Colon (tissue), 2 donors: ENCODE measurements at regions not wholly inside any gene's neighbourhood (a gene's known extent, or its start where the extent isn't known, plus 50 kb on each side); places are given as distances from the start of the nearest gene placed in this dataset.
"Not testable (repeated sequence)": the region's sequence is repeated elsewhere in the genome, so short reads cannot be mapped to it uniquely, and the experiment has no call there.

Source experiments
- FAIRE-seq: peaks from 2 replicates; lab custom pipeline; 2012; peaks lifted over from hg19 to GRCh38; lab: Jason Lieb, UNC
- donor health status: control.
- donor health status: control.

- no peak for FAIRE-seq
Measured at GRCh38 chr4:112708772-112709171, 71.8 kb downstream of the LARP7 start.

- FAIRE-seq, result no peak
Measured at GRCh38 chr4:112714922-112715901, 78.3 kb downstream of the LARP7 start.

- no peak for FAIRE-seq
Measured at GRCh38 chr4:112717856-112718255, 80.9 kb downstream of the LARP7 start.

DNA sequence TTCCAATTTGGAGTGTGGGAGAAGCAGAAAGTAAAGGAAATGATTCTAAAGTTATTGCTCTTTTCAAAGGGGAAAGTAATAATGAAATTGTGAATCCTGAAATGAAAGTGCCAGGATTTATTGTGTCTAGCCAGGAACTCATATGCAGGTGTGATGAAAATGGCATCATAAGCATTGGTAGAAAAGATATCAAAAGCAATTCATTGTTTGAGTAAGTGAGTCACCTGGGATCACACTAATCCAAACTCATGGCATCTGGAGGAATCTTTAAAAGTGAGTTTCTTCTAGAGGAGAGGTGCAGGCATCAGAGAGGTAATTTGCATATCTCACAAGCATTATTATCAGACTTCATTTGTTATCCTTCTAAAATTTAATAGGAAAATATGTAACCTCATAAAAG lies 84.7 kb downstream of the LARP7 start:
- no peak for FAIRE-seq

DNA sequence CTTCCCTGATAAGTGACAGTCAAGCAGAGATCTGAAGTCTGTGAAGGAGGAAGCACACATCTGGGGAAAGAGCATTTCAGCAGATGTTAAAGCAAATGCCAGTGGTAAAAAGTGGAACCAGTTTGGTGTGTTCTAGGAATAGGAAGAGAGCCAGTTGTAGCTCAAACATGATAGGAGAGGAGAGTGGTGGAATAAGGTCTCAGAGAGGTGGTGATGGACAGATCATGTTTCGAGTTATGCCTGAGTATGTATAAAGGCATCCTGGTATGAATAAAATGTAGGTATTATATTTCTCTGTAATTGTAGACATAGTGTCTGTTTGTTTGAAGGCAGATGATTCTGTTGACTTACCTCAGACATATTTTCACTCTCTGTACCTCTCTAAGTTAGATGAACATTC lies 89.1 kb downstream of the LARP7 start:
- no peak for FAIRE-seq

- not testable (repeated sequence) for FAIRE-seq
Measured at GRCh38 chr4:112727728-112728127, 90.8 kb downstream of the LARP7 start.

DNA sequence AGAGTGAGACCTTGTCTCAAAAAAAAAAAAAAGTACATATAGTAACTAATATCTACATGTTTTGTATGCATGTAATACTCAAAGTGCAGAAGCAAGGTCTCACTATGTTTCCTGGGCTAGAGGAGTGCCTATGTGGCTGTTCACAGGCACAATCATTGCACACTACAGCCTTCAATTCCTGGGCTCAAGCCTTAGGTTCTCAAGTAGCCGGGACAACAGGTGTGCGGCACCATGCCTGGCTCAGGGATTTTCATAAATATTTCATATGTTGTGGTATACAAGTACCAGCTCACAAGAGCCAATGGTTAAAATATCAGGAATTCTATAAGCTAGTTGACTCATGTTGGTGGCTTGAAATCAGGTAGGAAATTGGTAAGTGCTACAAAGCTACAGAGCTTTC lies 94.8 kb downstream of the LARP7 start:
- FAIRE-seq, result no peak

GRCh38 chr4:112732142-112732541 lies 95.2 kb downstream of the LARP7 start:
- no peak for FAIRE-seq

DNA sequence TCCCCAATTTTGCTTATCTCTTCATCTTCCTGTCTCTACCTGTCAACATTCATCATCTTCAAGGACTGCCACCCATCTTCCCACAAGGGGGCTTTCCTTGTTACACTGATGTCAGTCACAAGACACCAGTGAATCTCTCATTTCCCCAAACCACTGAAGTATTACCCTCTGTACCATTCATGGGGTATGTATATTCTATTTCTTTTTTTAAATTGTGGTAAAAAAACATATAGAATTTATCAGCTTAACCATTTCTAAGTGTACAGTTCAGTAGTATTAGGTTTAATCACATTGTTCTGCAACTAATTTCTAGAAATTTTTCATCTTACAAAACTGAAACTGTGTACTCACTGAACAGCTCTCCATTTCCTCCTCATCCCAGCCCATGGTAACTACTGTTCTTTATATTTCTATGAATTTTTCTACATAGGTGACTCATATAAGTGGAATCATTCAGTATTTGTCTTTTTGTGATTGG lies 98.6 kb downstream of the LARP7 start:
- FAIRE-seq, result no peak

DNA sequence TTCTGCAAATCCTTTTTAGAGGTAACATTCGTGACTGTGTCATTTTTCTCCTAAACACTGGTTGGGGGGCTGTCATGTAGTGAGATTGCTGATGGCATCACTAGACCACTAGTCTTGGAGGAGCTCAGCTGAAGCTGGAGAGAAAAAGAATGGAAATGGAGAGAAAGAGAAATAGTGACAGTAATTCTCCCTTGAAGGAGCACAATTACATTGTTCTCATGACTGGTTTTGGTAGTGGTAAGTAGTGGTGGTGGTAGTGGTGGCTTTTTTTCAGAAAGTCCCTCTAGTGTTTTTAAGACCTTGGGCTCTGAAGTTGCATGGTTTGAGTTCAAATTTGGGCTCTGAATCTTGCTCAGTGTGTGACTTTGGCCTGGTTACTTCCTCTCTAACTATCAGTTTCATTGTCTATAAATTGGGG lies 99.8 kb downstream of the LARP7 start:
- no peak for FAIRE-seq

DNA sequence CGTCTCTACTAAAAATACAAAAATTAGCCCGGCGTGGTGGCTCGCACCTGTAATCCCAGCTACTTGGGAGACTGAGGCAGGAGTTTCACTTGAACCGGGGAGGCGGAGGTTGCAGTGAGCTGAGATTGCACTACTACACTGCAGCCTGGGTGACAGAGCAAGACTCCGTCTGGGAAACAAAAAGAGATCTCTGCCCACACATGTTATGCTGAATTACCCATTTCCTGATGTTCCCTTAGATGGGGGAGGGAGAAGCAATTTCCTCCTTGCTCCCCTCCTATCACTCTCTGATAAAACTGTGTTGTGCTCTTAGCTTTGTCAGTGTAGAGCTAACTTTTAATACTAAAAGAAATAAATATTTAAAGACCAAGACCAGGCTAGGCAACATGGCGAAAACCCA lies 102.5 kb downstream of the LARP7 start:
- no peak for FAIRE-seq

DNA sequence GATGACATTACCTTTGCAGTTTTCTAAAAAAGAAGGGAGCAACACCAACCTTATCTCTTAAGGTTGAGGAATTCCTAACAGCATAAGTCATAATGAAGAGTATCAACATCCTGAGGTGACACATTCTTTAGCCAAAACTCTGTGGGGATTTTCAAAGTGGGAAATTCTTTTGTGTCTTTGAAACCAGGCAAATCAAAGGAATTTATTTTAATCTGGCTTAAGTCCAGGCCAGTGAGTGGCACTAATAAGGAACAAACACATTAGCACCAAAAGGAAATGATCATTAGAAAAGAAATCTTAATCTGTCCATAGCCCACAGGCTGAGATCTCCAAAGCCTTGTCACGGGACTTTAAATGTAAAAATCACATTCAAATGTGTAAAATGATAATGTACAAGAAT lies 110.1 kb downstream of the LARP7 start:
- no peak for FAIRE-seq

DNA sequence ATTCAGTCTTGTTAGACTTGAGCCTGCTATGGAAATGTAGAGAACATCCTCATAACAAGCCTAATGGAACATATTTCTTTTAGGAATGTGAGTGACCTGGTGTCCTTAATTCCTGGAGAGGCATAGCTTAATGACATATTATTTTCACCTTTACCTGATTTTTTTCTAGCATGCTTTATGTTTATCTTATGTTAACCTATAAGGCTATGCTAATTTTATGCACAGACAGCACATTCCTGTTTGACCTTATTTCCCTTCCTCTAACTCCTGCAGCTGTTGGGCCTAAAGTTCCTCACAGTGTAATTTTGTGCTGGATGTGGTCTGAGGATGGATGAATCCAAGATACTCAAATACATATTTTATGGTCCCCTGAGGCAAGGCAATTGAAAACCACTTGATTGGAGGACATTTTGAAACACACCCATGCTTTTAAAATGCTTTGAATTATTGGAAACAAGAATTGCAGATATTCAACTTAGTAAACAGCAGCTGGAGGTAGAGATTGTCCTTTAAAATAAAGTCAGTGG lies 111.5 kb downstream of the LARP7 start:
- FAIRE-seq, result no peak

- not testable (repeated sequence) for FAIRE-seq
Measured at GRCh38 chr4:112750749-112751148, 113.8 kb downstream of the LARP7 start.

GRCh38 chr4:112751447-112751846 lies 114.5 kb downstream of the LARP7 start:
- no peak for FAIRE-seq

GRCh38 chr4:112752061-112752460 lies 115.1 kb downstream of the LARP7 start:
- no peak for FAIRE-seq

DNA sequence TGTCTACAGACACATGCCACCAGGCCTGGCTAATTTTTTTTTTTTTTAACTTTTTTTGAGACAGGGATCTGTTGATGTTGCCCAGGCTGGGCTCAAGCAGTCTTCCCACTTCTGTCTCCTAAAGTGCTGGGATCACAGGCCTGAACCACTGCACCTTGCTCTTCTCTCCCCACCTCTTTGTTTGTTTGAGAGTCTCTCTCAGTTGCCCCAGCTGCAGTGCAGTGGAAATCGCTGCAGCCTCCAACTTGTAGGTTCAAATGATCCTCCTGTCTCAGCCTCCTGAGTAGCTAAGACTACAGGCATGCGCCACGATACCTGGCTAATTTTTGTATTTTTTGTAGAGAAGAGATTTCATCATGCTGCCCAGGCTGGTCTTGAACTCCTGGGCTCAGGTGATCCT lies 115.6 kb downstream of the LARP7 start:
- FAIRE-seq, result no peak

DNA sequence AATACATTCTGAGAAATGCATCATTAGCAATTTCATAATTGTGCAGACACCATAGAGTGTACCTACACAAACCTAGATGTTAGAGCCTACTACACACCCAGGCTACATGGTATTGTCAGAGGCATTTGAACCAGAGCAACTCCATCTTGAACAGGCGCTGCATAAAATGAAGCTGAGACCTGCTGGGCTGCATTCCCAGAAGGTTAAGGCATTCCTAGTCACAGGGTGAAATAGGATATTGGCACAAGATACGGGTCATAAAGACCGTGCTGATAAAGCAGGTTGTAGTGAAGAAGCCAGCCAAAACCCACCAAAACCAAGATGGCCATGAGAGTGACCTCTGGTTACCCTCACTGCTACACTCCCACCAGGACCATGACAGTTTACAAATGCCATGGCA lies 116.4 kb downstream of the LARP7 start:
- no peak for FAIRE-seq

GRCh38 chr4:112759313-112759712 lies 122.4 kb downstream of the LARP7 start:
- no peak for FAIRE-seq

DNA sequence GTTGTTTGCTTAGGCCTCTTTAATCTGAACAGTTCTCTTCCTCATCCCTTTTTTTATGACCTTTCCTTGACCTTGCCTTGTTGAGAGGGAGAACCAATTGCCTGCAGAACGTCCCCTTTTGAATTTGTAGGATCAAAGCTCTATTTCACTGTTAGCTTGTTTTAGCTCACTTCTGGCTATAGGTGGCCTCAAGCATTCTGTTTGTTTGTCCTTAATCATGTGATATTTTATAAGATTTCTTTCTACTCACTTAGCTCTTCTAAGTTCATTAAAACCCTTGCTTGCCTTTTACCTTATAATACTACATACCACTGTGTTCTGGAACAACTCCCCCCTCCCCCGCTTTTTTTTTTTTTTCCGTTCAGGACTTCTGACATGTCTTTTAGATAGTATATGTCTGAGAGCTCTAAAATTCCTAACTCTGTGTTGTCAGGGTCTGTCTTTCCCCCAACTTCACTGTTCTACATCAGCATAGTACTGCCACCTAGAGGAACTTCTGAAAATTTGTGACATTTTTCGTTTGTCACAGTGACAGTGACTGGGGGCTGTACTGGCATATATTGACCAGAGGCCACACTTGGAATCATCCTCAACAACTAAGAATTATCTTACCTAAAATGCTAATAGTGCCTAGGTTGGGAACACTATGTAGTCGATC lies 128.5 kb downstream of the LARP7 start:
- no peak for FAIRE-seq

DNA sequence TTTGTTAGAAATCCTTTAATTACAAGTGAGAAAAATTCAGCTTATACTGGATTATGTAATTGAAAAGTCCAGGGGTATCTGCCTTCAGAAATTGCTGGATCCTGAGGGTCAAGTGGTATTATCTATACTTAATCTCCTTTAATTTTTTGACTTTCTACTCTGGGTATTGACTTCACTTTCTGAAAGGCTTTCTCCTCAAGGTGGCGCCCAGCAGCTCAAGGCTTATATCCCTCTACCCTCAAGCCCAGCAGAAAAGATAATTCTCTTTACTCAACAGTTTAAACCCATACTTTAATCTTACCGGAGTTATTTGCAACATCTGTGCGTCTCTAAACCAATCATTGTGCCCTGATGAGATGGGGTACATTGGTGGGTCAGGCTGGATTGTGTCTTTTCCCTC lies 129.5 kb downstream of the LARP7 start:
- no peak for FAIRE-seq

GRCh38 chr4:112767386-112767785 lies 130.4 kb downstream of the LARP7 start:
- no peak for FAIRE-seq

- FAIRE-seq, result no peak
Measured at GRCh38 chr4:112770114-112770513, 133.2 kb downstream of the LARP7 start.
